ENCODE measurements at regions not wholly inside any gene's neighbourhood (a gene's known extent, or its start where the extent isn't known, plus 50 kb on each side); places are given as distances from the start of the nearest gene placed in this dataset.

- TF ChIP-seq CHD7 (IDR thresholded peaks at IDR 0.05; ENCODE audit: insufficient replicate concordance, low read length) (no peak), CHD1 (IDR thresholded peaks at IDR 0.05; ENCODE audit: low read depth, low read length) (no peak), TAF7 (optimal IDR thresholded peaks at IDR 0.05; ENCODE audit: borderline replicate concordance, low read depth, low read length) (no peak), TCF12 (IDR thresholded peaks at IDR 0.05; ENCODE audit: low read depth, low read length) (no peak), JUND (IDR thresholded peaks at IDR 0.05; ENCODE audit: low read length) (no peak), YY1 (IDR thresholded peaks at IDR 0.05; ENCODE audit: low read depth, low read length) (no peak)
Observed at GRCh38 chr4:163592212-163592611, 97.7 kb downstream of the TMA16 start (continued).

All from H1 (cell line).